ENCODE measurements at regions not wholly inside any gene's neighbourhood (a gene's known extent, or its start where the extent isn't known, plus 50 kb on each side); places are given as distances from the start of the nearest gene placed in this dataset.
"Not testable (repeated sequence)": the region's sequence is repeated elsewhere in the genome, so short reads cannot be mapped to it uniquely, and the experiment has no call there.

GRCh38 chr21:14903172-14903865 lies 161.5 kb downstream of the NRIP1 start:
- peak in 1 of 3 donors; percentile 34 for DNase-seq

GRCh38 chr21:14901482-14901958 lies 163.3 kb downstream of the NRIP1 start:
- peak in 1 of 3 donors; percentile 70 for DNase-seq

- no peak for DNase-seq
These were observed 164.2 kb downstream of the NRIP1 start for GRCh38 chr21:14900611-14901010.

DNA sequence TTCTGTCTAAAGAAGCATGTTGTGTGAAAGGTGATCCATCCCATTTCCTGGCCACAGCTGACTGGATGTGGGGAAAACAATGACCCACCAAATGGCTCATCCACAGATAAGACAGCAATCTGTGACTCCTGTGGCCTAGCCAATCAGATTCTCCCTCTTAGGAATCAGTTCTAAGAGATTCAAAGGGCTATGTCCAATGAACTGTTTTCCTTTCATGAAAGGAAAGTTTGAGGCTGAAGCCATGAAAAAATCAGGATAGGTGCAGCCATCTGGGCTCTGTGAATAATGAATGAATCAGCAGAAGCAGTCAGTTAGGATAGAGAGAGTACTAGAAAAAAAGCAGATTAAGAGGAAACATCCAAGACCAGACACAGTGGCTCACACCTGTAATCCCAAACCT lies 164.7 kb downstream of the NRIP1 start:
- DNase-seq, result no peak

GRCh38 chr21:14895792-14896191 lies 169.0 kb downstream of the NRIP1 start:
- DNase-seq, result no peak

DNA sequence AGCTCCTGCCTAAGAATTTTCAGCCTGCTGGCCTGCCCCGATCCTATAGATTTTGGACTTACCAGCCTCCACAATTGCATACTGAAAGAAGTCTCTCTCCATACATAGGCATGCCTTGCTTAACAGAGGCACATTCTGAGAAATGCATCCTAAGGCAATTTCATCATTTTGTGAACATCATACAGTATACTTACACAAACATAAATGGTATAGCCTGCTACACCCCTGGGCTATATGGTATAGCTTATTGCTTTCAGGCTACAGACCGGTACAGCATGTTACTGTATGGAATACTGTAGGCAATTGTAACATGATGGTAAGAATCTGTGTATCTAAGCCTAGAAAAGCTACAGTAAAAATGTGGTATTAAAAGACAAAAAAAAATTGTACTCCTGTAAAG lies 174.7 kb downstream of the NRIP1 start:
- DNase-seq, result no peak

DNA sequence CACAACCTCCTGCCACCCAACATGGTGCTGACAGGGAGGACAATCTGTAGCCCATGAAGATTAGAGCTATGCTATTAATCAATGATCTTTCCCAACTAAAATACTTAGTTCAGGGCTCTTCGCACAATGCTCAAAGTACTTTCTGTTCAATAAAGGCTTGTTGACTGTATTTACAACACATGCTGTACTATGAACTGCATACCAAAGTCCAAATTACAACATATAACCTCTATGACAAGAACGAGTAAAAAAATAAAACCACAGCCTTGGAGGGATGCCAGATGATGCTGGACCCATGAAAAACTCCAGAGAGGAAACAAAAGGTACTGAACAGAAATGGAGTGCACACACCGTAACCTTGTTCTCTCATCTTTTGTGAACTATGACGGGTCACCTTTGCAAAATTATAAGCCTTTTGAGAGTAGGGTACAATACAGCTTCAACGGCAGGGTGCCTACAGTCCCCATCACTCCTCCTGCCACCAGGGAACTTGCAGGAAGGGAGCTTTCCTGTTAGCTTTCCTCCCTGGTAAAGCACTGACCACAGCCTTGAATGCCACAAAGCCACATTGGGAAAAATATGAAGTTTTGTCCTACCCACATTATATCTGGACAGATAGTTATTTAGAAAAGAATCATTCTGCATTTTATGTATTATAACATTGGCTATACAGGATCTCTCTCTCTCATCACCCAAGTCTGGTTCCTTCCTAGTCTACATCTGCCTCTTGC lies 175.6 kb downstream of the NRIP1 start:
- no peak for DNase-seq

DNA sequence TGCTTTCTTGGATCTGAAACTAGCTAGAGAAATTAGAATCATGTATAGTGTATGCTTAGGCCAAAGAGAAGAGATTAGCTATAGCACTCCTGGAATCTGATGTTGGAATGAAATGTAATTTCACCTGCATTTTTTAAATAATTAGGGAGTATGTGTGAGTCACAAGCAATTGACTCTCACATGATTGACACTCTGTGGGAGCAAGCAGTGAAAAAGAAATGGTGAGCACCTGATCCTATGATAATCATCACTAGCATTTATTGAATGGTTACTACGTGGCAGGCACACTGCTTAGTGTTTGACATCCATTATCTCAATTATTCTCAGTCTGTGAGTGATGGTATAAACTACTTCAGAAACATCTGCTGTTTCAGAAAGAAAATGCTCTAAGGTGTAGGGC lies 176.6 kb downstream of the NRIP1 start:
- DNase-seq, result no peak

DNA sequence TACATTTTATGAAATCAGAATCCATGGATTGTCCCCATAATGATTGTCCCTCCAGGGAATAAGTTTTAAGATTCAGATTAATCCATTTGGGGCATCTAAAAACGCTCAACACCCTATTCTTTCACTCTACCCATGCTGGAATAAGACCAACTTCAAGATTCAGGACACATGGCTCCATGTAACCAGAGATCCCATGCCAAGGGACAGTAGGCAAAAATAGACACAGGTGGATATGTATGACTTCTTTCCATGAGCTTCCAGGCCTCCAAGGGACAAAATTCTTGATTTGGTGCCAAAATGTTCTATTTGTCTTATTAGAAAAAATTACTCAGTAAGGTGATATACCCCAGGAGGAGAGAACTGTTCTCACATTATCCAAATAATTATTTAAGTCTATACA lies 178.8 kb downstream of the NRIP1 start:
- DNase-seq, result no peak

- DNase-seq, result no peak
These were observed 181.4 kb downstream of the NRIP1 start for GRCh38 chr21:14883351-14883750.

DNA sequence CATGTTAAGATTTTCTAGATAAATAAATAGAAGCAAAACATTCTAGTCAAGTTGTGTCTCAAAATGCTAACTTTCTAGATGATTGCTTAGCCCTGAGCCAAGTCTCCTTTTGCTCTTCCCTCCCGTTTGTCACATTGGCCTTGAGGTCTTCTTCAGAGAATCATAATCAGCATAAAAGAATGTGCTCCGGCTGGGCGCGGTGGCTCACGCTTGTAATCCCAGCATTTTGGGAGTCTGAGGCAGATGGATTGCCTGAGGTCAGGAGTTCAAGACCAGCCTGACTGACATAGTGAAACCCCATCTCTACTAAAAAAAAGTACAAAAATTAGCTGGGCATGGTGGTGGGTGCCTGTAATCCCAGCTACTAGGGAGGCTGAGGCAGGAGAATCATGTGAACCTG lies 182.3 kb downstream of the NRIP1 start:
- DNase-seq, result not testable (repeated sequence)

GRCh38 chr21:14881863-14882499 lies 182.8 kb downstream of the NRIP1 start:
- DNase-seq, result no peak

GRCh38 chr21:14880922-14881321 lies 183.9 kb downstream of the NRIP1 start:
- DNase-seq, result peak in 1 of 3 donors; percentile 81

GRCh38 chr21:14879458-14879857 lies 185.3 kb downstream of the NRIP1 start:
- DNase-seq, result no peak

DNA sequence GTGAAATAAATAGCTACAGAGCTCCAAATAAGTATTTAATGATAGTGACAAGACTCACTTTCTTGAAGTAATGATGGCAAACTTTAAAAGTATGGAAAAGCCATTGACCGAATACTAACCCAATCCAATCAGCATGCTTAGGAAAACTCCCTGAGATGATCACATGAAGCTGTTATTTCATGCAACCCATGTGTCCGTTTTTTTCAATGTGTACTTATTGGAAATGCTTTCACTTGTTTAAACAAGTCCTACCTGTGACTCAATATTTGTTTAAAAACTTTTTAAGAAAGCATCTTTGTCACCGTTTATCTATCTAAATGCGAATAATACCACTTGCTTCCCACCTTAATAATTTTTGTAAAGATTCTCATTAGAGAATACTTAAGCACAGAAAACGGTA lies 185.8 kb downstream of the NRIP1 start:
- DNase-seq, result no peak

DNA sequence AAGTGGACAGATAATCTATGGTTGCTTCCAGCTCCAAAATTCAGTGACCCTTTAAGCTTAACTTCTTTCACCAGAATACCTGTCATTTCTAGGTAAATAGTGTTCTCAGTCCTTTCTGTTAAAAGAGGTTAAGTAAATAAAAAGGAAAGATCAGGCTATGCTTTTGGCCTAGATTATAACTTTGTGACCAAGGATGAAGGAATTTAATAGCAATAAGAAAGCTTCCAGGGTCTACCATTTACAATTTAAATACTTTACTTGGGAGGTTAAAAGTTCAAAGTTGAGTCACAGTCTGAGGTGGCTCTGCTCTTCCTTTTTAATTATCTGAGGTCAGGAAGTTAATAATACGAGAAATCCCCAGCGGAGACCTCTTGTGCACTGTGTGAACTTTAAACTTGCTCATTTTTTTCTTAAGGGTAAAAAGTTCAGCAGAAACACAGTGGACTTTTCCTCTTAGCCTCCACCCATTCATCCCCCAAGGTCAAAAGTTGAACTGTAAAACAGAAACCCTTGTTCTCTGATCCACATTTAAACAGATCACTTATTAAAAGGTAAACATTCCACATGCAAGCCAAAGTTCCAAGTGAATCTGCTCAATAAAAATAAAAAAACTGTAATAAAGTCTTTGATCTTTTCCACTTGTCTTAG lies 187.1 kb downstream of the NRIP1 start:
- no peak for DNase-seq

DNA sequence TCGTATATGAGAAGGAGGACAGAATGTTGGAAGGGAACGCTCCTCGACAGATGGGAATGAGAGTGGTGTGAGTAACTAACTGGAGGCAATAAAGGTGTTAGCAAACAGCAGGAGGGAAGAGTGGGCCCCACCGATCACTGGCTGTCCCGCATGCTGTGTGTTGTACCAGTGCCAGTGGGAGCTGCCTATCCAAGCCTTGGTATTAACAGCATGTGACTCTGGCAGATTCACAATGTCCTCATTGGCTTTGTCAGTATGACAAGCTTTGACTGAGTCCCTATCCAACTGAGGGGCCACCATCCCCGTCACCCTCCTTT lies 188.3 kb downstream of the NRIP1 start:
- no peak for DNase-seq

DNA sequence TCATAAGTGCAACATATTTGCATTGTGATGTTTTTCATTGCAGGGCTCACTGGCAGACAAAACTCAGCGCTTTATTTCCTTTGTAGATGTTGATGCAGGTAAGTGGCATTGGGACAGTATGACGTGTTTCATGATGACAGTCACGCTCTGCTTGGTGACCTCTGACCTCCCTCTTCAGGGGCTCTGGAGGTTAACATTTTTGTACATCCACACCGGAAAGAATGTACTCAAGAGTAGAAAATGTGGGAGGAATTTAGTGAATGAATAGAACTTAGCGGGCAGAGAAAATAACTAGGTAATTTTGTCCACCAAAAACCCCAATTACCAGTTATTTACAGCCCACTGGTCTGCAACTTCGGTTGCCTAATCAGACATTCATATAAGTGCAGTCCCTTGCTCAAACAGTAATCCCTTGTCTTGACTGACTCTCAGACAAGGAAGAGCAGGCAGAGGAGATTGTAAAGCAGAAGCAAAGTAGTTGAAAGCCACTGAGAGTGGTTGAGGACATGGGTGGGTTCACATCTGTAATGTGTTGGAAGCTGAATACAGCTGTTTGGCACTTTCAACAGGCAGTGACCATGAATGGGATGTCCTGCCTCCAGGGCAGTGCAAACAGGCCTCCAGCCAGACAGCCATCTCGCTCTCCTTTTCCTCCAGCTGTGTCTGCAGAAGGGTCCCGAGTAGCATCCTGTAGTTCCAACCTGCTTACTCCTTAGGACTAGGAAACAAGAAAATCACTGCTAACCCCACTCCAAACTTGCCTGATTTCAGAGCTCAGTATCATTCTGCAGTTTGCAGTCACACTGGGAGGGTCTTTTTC lies 188.9 kb downstream of the NRIP1 start:
- peak in 1 of 3 donors; percentile 65 for DNase-seq

GRCh38 chr21:14875186-14875585 lies 189.6 kb downstream of the NRIP1 start:
- no peak for DNase-seq

DNA sequence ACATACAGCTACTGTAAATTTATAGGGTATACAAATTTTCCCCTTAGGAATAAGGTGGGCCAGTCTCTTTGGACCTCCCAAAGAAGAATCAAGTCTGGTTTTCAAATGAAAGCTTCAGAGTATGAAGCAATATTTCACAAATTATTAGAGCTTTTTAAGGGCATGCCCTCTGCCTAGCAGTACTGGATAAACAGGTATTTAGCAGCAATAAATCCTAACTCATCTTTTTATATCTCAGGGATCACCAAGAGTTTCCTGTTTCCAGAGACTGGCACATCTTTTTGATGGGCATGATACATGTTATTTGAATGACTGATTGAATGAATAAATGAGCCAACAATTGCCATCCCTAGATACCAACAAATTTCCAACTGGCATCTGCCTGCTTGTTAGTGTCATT lies 190.4 kb downstream of the NRIP1 start:
- DNase-seq, result no peak

DNA sequence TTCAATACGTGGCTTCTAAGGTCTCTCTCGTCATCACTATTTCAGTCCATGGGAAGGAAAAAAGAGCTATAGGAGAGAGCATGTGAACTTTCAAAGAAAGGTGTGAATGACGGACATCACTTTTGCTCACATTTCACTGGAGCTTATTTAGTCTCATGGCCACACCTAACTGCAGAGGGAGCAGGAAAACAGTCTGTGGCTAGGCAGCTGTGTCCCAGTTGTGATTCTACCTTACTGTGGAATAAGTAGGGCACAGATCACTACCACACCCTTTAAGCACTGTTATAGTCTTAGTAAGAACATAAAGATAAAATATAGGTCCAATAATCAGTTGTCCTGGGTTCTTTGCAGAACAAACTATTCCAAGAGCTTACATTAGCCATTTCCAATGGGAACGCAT lies 192.9 kb downstream of the NRIP1 start:
- DNase-seq, result no peak

DNA sequence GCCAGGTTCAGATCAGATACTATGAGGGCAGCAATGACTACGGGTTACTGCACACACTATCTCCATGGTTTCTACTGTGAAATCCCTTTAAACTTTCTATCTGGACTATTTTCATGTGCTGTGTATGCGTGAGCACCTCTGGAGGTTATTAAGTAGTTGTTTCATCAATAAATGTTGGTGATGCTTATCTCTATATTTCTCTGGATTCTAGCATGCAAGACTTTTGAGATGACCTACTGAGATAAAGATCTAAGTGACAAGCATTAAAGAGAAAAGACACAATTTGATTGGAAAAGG lies 194.0 kb downstream of the NRIP1 start:
- no peak for DNase-seq

Data from muscle of back (tissue), 3 donors.